OCI-LY1 (cell line): ENCODE measurements at regions not wholly inside any gene's neighbourhood (a gene's known extent, or its start where the extent isn't known, plus 50 kb on each side); places are given as distances from the start of the nearest gene placed in this dataset.

Source experiments
- H2AFZ ChIP-seq: fragments of 200-600 bp; sonication (generic), shearing (Covaris generic); 2 replicates; pipeline ENCODE4 v1.6.0; 2014; ENCODE audit warnings: antibody characterized with exemption, mild to moderate bottlenecking, low read length
- H3F3A ChIP-seq: fragments of 200-600 bp; sonication (generic), shearing (Covaris generic); 2 replicates; pipeline ENCODE4 v1.6.0; 2014; ENCODE audit warnings: mild to moderate bottlenecking, antibody characterized with exemption, low read length, moderate library complexity; ENCODE audit not compliant: insufficient read depth
- H3K27ac ChIP-seq: fragments of 200-600 bp; sonication (generic); 2 replicates; pipeline ENCODE4 v1.5.1; 2014; ENCODE audit warnings: low read length, mixed run types, mild to moderate bottlenecking, low read depth; ENCODE audit not compliant: poor library complexity, severe bottlenecking
- H3K27me3 ChIP-seq: fragments of 200-600 bp; sonication (generic); 2 replicates; pipeline ENCODE4 v1.6.0; 2014; ENCODE audit warnings: antibody characterized with exemption, mild to moderate bottlenecking, low read length, moderate library complexity; ENCODE audit not compliant: insufficient read depth
- H3K36me3 ChIP-seq: fragments of 200-600 bp; sonication (generic); 2 replicates; pipeline ENCODE4 v1.6.1; 2014; ENCODE audit warnings: mild to moderate bottlenecking, antibody characterized with exemption, low read length, moderate library complexity, mixed read lengths; ENCODE audit not compliant: insufficient read depth
- H3K4me1 ChIP-seq: fragments of 200-600 bp; sonication (generic); 2 replicates; pipeline ENCODE4 v1.5.1; 2014; ENCODE audit warnings: mild to moderate bottlenecking, low read length, moderate library complexity; ENCODE audit not compliant: insufficient read depth, severe bottlenecking
- H3K4me2 ChIP-seq: fragments of 200-600 bp; sonication (generic), shearing (Covaris generic); 2 replicates; pipeline ENCODE4 v1.6.1; 2014; ENCODE audit warnings: low read length
- H3K4me3 ChIP-seq: fragments of 200-600 bp; sonication (generic); 2 replicates; pipeline ENCODE4 v1.5.1; 2014; ENCODE audit warnings: low read length, low read depth, mild to moderate bottlenecking, mixed read lengths; ENCODE audit not compliant: poor library complexity, severe bottlenecking
- H3K79me2 ChIP-seq: fragments of 200-600 bp; shearing (Covaris generic); 2 replicates; pipeline ENCODE4 v1.6.1; 2016; ENCODE audit warnings: mixed run types, low read length, mixed read lengths; ENCODE audit not compliant: insufficient read depth
- H3K9ac ChIP-seq: fragments of 200-600 bp; sonication (generic), shearing (Covaris generic); 2 replicates; pipeline ENCODE4 v1.6.1; 2014; ENCODE audit warnings: mild to moderate bottlenecking, low read length, mixed read lengths
- H3K9me2 ChIP-seq: fragments of 200-600 bp; sonication (generic), shearing (Covaris generic); 2 replicates; pipeline ENCODE4 v1.6.1; 2014; ENCODE audit warnings: low read depth, mild to moderate bottlenecking, low read length, mixed read lengths
- H3K9me3 ChIP-seq: fragments of 200-600 bp; shearing (Covaris generic); 2 replicates; pipeline ENCODE4 v1.6.1; 2014; ENCODE audit warnings: low read length, mixed read lengths
- H4K20me1 ChIP-seq: fragments of 200-600 bp; sonication (generic), shearing (Covaris generic); 2 replicates; pipeline ENCODE4 v1.6.0; 2016; ENCODE audit warnings: mild to moderate bottlenecking, low read length; ENCODE audit not compliant: insufficient read depth
- EZH2 ChIP-seq: fragments of 200-600 bp; sonication (generic), shearing (Covaris generic); IDR thresholded peaks from 2 replicates; pipeline ENCODE4 v1.8.0; 2017; ENCODE audit warnings: borderline replicate concordance, mixed run types, mild to moderate bottlenecking, antibody characterized with exemption, low read length, moderate library complexity, mixed read lengths
- TF ChIP-seq, protein P1 (sequence below): fragments of 200-600 bp; sonication (generic), shearing (Covaris generic); IDR thresholded peaks from 2 replicates; pipeline ENCODE4 v1.5.1; 2017; ENCODE audit warnings: mild to moderate bottlenecking, antibody characterized with exemption, low read length, moderate library complexity, mixed read lengths

GRCh38 chr11:87529486-87529885 is 491.8 kb downstream of the TMEM135 start:
- H3K27ac ChIP-seq = no peak overlapping the region
- H3F3A ChIP-seq = no peaks in the 10 kb centered on the region
- no peaks in the 10 kb centered on the region for H3K9me3 ChIP-seq
- no peaks in the 10 kb centered on the region for H3K4me1 ChIP-seq
- H3K4me2 ChIP-seq = no peak overlapping the region
- H3K27me3 ChIP-seq = no peaks in the 10 kb centered on the region
- H2AFZ ChIP-seq = no peak overlapping the region
- TF ChIP-seq, protein P1, sequence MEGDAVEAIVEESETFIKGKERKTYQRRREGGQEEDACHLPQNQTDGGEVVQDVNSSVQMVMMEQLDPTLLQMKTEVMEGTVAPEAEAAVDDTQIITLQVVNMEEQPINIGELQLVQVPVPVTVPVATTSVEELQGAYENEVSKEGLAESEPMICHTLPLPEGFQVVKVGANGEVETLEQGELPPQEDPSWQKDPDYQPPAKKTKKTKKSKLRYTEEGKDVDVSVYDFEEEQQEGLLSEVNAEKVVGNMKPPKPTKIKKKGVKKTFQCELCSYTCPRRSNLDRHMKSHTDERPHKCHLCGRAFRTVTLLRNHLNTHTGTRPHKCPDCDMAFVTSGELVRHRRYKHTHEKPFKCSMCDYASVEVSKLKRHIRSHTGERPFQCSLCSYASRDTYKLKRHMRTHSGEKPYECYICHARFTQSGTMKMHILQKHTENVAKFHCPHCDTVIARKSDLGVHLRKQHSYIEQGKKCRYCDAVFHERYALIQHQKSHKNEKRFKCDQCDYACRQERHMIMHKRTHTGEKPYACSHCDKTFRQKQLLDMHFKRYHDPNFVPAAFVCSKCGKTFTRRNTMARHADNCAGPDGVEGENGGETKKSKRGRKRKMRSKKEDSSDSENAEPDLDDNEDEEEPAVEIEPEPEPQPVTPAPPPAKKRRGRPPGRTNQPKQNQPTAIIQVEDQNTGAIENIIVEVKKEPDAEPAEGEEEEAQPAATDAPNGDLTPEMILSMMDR = no peak
- TF ChIP-seq EZH2 = no peak
- no peak overlapping the region for H3K4me3 ChIP-seq
- H4K20me1 ChIP-seq = no peaks in the 10 kb centered on the region
- no peak overlapping the region for H3K9ac ChIP-seq
- H3K36me3 ChIP-seq = no peaks in the 10 kb centered on the region
- H3K9me2 ChIP-seq = no peaks in the 10 kb centered on the region
- no peaks in the 10 kb centered on the region for H3K79me2 ChIP-seq

- H2AFZ ChIP-seq = no peak overlapping the region
- no peaks in the 10 kb centered on the region for H3K9me3 ChIP-seq
- no peak overlapping the region for H3K4me3 ChIP-seq
- H3K79me2 ChIP-seq = no peaks in the 10 kb centered on the region
- no peak overlapping the region for H3K4me2 ChIP-seq
- H4K20me1 ChIP-seq = no peaks in the 10 kb centered on the region
- H3K27me3 ChIP-seq = no peaks in the 10 kb centered on the region
- TF ChIP-seq, protein P1 = no peak
- no peak for TF ChIP-seq EZH2
- no peaks in the 10 kb centered on the region for H3K4me1 ChIP-seq
- no peaks in the 10 kb centered on the region for H3K36me3 ChIP-seq
- H3K27ac ChIP-seq = no peak overlapping the region
- H3F3A ChIP-seq = no peaks in the 10 kb centered on the region
- H3K9ac ChIP-seq = no peak overlapping the region
- no peaks in the 10 kb centered on the region for H3K9me2 ChIP-seq
Observed at GRCh38 chr11:87528752-87529151, 491.0 kb downstream of the TMEM135 start.

DNA sequence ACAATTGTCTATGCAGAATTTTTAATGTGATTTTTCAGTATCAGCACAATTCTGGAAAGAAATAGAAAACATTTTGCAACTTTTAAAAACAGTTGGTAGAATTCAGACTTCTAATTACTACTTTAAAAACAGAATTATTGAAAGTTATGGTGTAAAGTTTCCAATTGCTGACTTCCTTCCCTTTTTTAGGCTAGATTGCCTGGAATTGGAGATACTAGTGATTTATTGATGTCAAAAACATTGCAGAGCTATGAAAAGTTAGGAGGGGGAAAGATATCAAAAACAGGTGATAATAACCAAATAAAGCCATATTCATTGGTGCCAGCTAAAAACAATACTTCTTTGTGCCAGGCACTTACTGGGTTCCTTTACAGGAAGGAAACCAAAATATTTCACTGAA is 485.5 kb downstream of the TMEM135 start:
- H3K4me2 ChIP-seq = no peak overlapping the region
- H3K4me3 ChIP-seq = no peak overlapping the region
- no peak overlapping the region for H2AFZ ChIP-seq
- H4K20me1 ChIP-seq = no peaks in the 10 kb centered on the region
- H3F3A ChIP-seq = no peaks in the 10 kb centered on the region
- no peak overlapping the region for H3K27ac ChIP-seq
- no peaks in the 10 kb centered on the region for H3K36me3 ChIP-seq
- no peaks in the 10 kb centered on the region for H3K4me1 ChIP-seq
- H3K79me2 ChIP-seq = no peaks in the 10 kb centered on the region
- TF ChIP-seq EZH2 = no peak
- TF ChIP-seq, protein P1 = no peak
- H3K9ac ChIP-seq = no peak overlapping the region
- H3K9me3 ChIP-seq = no peaks in the 10 kb centered on the region
- no peaks in the 10 kb centered on the region for H3K9me2 ChIP-seq
- no peaks in the 10 kb centered on the region for H3K27me3 ChIP-seq
